Left ventricle myocardium inferior (tissue), 1 donor: ENCODE measurements at regions not wholly inside any gene's neighbourhood (a gene's known extent, or its start where the extent isn't known, plus 50 kb on each side); places are given as distances from the start of the nearest gene placed in this dataset.
"Not testable (repeated sequence)": the region's sequence is repeated elsewhere in the genome, so short reads cannot be mapped to it uniquely, and the experiment has no call there.

Experiments used
- DNase-seq: peaks from one replicate; pipeline ENCODE4 v3.0.0-alpha.2; 2020
- H3K27ac ChIP-seq: fragments of 200-600 bp; replicated peaks from 2 replicates; pipeline ENCODE4 v1.8.0; 2021
- H3K27me3 ChIP-seq: fragments of 200-600 bp; 2 replicates; pipeline ENCODE4 v1.8.0; 2021; ENCODE audit warnings: low read depth
- H3K36me3 ChIP-seq: fragments of 200-600 bp; 2 replicates; pipeline ENCODE4 v1.8.0; 2021
- H3K4me1 ChIP-seq: fragments of 200-600 bp; 2 replicates; pipeline ENCODE4 v1.8.0; 2021
- H3K4me3 ChIP-seq: fragments of 200-600 bp; 2 replicates; pipeline ENCODE4 v1.8.0; 2021; ENCODE audit warnings: mild to moderate bottlenecking, moderate library complexity
- H3K9me3 ChIP-seq: fragments of 200-600 bp; replicated peaks from 2 replicates; pipeline ENCODE4 v1.8.0; 2021
- CTCF ChIP-seq: fragments of 200-600 bp; IDR thresholded peaks from 2 replicates; pipeline ENCODE4 v1.8.0; 2021; ENCODE audit warnings: antibody characterized with exemption, mild to moderate bottlenecking, borderline replicate concordance
- intact Hi-C: fragments of 100-400 bp; cut with micrococcal nuclease; formaldehyde crosslinking; loops from one replicate; pipeline ENCODE4 v1.11.0; 2022
- donor health status: DM: no; HTN: yes; CAD: no; lungs with severe emphysema.

- no peak for TF ChIP-seq CTCF
- H3K27ac ChIP-seq = no peak overlapping the region
- intact Hi-C loops = no loop called here
- DNase-seq = no peak
- peaks cover 17% of the 10 kb centered on the region for H3K9me3 ChIP-seq
- no peaks in the 10 kb centered on the region for H3K27me3 ChIP-seq
- H3K4me1 ChIP-seq = peaks cover 13% of the 10 kb centered on the region
- H3K36me3 ChIP-seq = no peaks in the 10 kb centered on the region
- no peak overlapping the region for H3K4me3 ChIP-seq
Measured at GRCh38 chr1:65538664-65539063, 118.2 kb downstream of the LEPR start.

- no peak overlapping the region for H3K27ac ChIP-seq
- no peak for DNase-seq
- no peaks in the 10 kb centered on the region for H3K36me3 ChIP-seq
- no peaks in the 10 kb centered on the region for H3K27me3 ChIP-seq
- no peak overlapping the region for H3K4me3 ChIP-seq
- intact Hi-C loops = no loop called here
- H3K4me1 ChIP-seq = peaks cover 13% of the 10 kb centered on the region
- peaks cover 17% of the 10 kb centered on the region for H3K9me3 ChIP-seq
- TF ChIP-seq CTCF = no peak
Measured at GRCh38 chr1:65539266-65540131, 119.0 kb downstream of the LEPR start.

GRCh38 chr1:65541161-65541560 lies 120.7 kb downstream of the LEPR start:
- Histone ChIP-seq H3K36me3 (no peaks in the 10 kb centered on the region), H3K4me3 (no peak overlapping the region), H3K4me1 (peaks cover 13% of the 10 kb centered on the region), H3K27me3 (no peaks in the 10 kb centered on the region), H3K9me3 (peaks cover 21% of the 10 kb centered on the region), H3K27ac (no peak overlapping the region)
- no peak for TF ChIP-seq CTCF
- intact Hi-C loops = no loop called here
- no peak for DNase-seq

- Histone ChIP-seq H3K4me3 (no peak overlapping the region), H3K27ac (no peak overlapping the region), H3K36me3 (no peaks in the 10 kb centered on the region), H3K9me3 (peaks cover 24% of the 10 kb centered on the region), H3K4me1 (peaks cover 13% of the 10 kb centered on the region), H3K27me3 (no peaks in the 10 kb centered on the region)
- no peak for TF ChIP-seq CTCF
- intact Hi-C loops = no loop called here
- DNase-seq = no peak
Measured at GRCh38 chr1:65541865-65542264, 121.4 kb downstream of the LEPR start.

- H3K27ac ChIP-seq, DNase-seq, H3K36me3 ChIP-seq, H3K4me3 ChIP-seq, H3K27me3 ChIP-seq, intact Hi-C loops: not testable (repeated sequence)
- Histone ChIP-seq H3K4me1 (peaks cover 13% of the 10 kb centered on the region), H3K9me3 (peaks cover 24% of the 10 kb centered on the region)
Measured at GRCh38 chr1:65542592-65542991, 122.1 kb downstream of the LEPR start.

- H3K27me3 ChIP-seq, H3K4me3 ChIP-seq, H3K4me1 ChIP-seq, H3K27ac ChIP-seq, intact Hi-C loops, H3K36me3 ChIP-seq, DNase-seq: not testable (repeated sequence)
- peaks cover 40% of the 10 kb centered on the region for H3K9me3 ChIP-seq
Measured at GRCh38 chr1:65550306-65551010, 130.0 kb downstream of the LEPR start.

- intact Hi-C loops, H3K27ac ChIP-seq, H3K4me1 ChIP-seq, H3K36me3 ChIP-seq, H3K4me3 ChIP-seq, H3K27me3 ChIP-seq, DNase-seq: not testable (repeated sequence)
- peaks cover 44% of the 10 kb centered on the region for H3K9me3 ChIP-seq
Measured at GRCh38 chr1:65552484-65552883, 132.0 kb downstream of the LEPR start.

- intact Hi-C loops, H3K36me3 ChIP-seq, H3K4me1 ChIP-seq, H3K4me3 ChIP-seq, DNase-seq, H3K27me3 ChIP-seq: not testable (repeated sequence)
- Histone ChIP-seq H3K27ac (peak overlapping the region; percentile 46), H3K9me3 (peaks cover 40% of the 10 kb centered on the region)
Measured at GRCh38 chr1:65554086-65554764, 133.8 kb downstream of the LEPR start.
